Gastroesophageal sphincter (tissue), 3 donors: ENCODE measurements at regions not wholly inside any gene's neighbourhood (a gene's known extent, or its start where the extent isn't known, plus 50 kb on each side); places are given as distances from the start of the nearest gene placed in this dataset.

ENCODE experiments used
- POLR2A ChIP-seq, 2 donors: fragments of 450-650 bp; IDR thresholded peaks; one replicate each; pipeline ENCODE4 v1.6.1; 2017; ENCODE audit warnings: antibody characterized with exemption in 2 of 2, mild to moderate bottlenecking in 2 of 2, moderate library complexity in 1 of 2
- TF ChIP-seq, protein P1 (sequence below), 4 experiments: fragments of 200-600 bp in 2 of 4; fragments of 450-650 bp in 2 of 4; sonication (generic) in 1 of 4; IDR thresholded peaks; one replicate each; pipeline ENCODE4 v1.5.1; 2017 to 2019; ENCODE audit warnings: antibody characterized with exemption in 4 of 4, mild to moderate bottlenecking in 2 of 4, moderate library complexity in 2 of 4

- no peak for TF ChIP-seq POLR2A (IDR thresholded peaks at IDR 0.05)
- TF ChIP-seq, protein P1, sequence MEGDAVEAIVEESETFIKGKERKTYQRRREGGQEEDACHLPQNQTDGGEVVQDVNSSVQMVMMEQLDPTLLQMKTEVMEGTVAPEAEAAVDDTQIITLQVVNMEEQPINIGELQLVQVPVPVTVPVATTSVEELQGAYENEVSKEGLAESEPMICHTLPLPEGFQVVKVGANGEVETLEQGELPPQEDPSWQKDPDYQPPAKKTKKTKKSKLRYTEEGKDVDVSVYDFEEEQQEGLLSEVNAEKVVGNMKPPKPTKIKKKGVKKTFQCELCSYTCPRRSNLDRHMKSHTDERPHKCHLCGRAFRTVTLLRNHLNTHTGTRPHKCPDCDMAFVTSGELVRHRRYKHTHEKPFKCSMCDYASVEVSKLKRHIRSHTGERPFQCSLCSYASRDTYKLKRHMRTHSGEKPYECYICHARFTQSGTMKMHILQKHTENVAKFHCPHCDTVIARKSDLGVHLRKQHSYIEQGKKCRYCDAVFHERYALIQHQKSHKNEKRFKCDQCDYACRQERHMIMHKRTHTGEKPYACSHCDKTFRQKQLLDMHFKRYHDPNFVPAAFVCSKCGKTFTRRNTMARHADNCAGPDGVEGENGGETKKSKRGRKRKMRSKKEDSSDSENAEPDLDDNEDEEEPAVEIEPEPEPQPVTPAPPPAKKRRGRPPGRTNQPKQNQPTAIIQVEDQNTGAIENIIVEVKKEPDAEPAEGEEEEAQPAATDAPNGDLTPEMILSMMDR (IDR thresholded peaks at IDR 0.05), result no peak
Measured at GRCh38 chr2:181378491-181378890, 78.7 kb upstream of the ITGA4 start.
